ENCODE measurements at regions not wholly inside any gene's neighbourhood (a gene's known extent, or its start where the extent isn't known, plus 50 kb on each side); places are given as distances from the start of the nearest gene placed in this dataset.

- TF ChIP-seq, protein P1, sequence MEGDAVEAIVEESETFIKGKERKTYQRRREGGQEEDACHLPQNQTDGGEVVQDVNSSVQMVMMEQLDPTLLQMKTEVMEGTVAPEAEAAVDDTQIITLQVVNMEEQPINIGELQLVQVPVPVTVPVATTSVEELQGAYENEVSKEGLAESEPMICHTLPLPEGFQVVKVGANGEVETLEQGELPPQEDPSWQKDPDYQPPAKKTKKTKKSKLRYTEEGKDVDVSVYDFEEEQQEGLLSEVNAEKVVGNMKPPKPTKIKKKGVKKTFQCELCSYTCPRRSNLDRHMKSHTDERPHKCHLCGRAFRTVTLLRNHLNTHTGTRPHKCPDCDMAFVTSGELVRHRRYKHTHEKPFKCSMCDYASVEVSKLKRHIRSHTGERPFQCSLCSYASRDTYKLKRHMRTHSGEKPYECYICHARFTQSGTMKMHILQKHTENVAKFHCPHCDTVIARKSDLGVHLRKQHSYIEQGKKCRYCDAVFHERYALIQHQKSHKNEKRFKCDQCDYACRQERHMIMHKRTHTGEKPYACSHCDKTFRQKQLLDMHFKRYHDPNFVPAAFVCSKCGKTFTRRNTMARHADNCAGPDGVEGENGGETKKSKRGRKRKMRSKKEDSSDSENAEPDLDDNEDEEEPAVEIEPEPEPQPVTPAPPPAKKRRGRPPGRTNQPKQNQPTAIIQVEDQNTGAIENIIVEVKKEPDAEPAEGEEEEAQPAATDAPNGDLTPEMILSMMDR (IDR thresholded peaks at IDR 0.05 in 8 of 11, conservative IDR thresholded peaks at IDR 0.05 in 3 of 11): no peak
- no peak for TF ChIP-seq POLR2AphosphoS5 (IDR thresholded peaks at IDR 0.05)
- no peak for TF ChIP-seq POLR2A (IDR thresholded peaks at IDR 0.05)
Measured at GRCh38 chr14:65877624-65878023, 465.1 kb downstream of the FUT8 start.
